ENCODE measurements at regions not wholly inside any gene's neighbourhood (a gene's known extent, or its start where the extent isn't known, plus 50 kb on each side); places are given as distances from the start of the nearest gene placed in this dataset.
"Not testable (repeated sequence)": the region's sequence is repeated elsewhere in the genome, so short reads cannot be mapped to it uniquely, and the experiment has no call there.

DNA sequence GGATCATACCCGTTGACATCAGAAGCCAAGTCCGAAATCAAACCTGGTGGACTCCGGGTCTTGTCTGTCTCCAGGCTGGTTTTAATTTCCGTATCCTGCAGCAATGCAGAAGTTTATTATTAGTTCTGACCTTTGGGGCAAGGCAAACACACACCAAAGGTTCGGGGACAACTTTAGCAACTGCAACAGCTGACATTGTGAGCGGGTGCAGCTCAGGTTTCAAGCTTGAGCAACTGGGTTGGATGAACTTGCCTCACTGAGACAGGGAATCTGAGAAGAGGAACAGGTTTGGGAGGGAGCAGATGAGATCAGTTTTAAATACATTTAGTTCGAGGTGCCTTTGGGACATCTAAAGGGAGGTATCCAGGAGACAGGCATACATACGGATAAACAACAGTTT lies 110.7 kb downstream of the GNL3L start:
- intact Hi-C loops (cut with DNase I, micrococcal nuclease), result no loop called here
- H3K9me3 ChIP-seq, result no peaks in the 10 kb centered on the region
- ATAC-seq (no peak), DNase-seq (no peak)
- no peak overlapping the region for H3K4me3 ChIP-seq
- peaks cover 3% of the 10 kb centered on the region for H3K4me1 ChIP-seq (ENCODE audit: low read depth)
- no peaks in the 10 kb centered on the region for H3K36me3 ChIP-seq (ENCODE audit: low read depth)
- TF ChIP-seq, protein P1, sequence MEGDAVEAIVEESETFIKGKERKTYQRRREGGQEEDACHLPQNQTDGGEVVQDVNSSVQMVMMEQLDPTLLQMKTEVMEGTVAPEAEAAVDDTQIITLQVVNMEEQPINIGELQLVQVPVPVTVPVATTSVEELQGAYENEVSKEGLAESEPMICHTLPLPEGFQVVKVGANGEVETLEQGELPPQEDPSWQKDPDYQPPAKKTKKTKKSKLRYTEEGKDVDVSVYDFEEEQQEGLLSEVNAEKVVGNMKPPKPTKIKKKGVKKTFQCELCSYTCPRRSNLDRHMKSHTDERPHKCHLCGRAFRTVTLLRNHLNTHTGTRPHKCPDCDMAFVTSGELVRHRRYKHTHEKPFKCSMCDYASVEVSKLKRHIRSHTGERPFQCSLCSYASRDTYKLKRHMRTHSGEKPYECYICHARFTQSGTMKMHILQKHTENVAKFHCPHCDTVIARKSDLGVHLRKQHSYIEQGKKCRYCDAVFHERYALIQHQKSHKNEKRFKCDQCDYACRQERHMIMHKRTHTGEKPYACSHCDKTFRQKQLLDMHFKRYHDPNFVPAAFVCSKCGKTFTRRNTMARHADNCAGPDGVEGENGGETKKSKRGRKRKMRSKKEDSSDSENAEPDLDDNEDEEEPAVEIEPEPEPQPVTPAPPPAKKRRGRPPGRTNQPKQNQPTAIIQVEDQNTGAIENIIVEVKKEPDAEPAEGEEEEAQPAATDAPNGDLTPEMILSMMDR (IDR thresholded peaks at IDR 0.05), result no peak

DNA sequence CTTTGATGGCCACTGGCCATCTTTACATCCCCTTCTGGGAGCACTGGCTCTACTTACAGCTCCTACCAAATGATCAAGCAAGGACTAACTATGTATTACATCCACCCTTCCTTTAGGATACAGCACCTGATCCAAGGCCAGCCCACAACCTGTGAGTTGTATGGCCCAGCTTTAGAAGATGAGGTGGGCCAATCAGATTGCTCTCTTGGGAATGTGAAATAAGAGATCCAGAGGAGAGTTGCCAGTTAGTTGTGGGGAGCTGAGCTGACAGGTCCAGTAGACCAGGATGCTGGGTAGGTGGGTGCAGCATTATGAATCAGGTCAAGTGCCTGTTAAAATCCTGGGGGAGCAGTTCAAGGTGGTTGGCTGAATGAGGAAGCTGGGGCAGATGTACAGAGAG lies 111.5 kb downstream of the GNL3L start:
- DNase-seq (no peak), ATAC-seq (no peak)
- Histone ChIP-seq H3K4me3 (no peak overlapping the region), H3K36me3 (ENCODE audit: low read depth) (no peaks in the 10 kb centered on the region), H3K4me1 (ENCODE audit: low read depth) (peaks cover 3% of the 10 kb centered on the region), H3K9me3 (no peaks in the 10 kb centered on the region)
- intact Hi-C loops (cut with DNase I, micrococcal nuclease), result no loop called here
- TF ChIP-seq, protein P1 (IDR thresholded peaks at IDR 0.05), result no peak

DNA sequence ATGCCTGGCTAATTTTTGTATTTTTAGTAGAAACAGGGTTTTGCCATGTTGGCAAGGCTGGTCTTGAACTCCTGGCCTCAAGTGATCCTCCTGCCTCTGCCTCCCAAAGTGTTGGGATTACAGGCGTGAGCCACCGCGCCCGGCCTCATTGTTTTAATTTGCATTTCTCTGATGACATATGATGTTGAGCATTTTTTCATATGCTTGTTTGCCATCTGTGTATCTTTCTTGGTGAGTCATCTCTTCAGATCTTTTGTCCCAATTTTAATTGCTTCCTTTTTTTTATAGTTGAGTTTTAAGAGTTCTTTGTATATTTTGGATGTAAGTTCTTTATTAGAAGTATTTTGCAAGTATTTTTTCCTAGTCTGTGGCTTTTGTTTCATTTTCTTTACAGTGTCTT lies 117.6 kb downstream of the GNL3L start:
- DNase-seq; H3K4me1 ChIP-seq (ENCODE audit: low read depth); H3K36me3 ChIP-seq (ENCODE audit: low read depth); H3K4me3 ChIP-seq; intact Hi-C loops (cut with DNase I, micrococcal nuclease); ATAC-seq; H3K9me3 ChIP-seq: not testable (repeated sequence)

DNA sequence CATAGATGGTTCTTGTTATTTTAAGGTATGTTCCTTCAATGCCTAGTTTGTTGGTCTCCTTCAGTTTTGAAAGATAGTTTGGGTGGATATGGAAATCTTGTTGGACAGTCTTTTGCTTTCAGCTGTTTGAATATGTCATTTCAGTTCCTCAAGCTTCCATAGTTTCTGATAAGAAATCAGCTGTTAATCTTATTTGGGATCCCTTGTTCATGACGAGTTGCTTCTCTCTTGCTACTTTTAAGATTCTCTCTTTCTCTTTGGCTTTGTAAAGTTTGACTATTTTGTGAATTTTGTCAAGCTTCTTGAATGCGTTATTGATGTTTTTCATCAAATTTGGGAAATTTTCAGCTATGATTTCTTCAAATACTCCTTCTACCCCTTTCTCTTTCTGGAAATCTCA lies 129.5 kb downstream of the GNL3L start:
- no peaks in the 10 kb centered on the region for H3K4me1 ChIP-seq (ENCODE audit: low read depth)
- intact Hi-C loops (cut with DNase I, micrococcal nuclease), result no loop called here

DNA sequence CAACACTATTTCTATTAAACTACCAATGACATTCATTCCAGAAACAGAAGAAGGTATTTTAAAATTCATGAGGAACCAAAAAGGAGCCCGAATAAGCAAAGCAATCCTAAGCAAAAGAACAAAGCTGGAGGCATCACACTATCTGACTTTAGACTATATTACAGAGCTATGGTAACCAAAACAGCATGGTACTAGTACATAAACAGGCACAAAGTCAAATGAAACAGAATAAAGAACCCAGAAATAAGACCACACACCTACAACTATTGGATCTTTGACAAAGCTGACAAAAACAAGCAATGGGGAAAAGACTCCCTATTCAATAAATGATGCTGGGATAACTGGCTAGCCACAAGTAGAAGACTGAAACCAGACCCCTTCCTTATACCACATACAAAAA lies 122.3 kb downstream of the ITIH6 start:
- DNase-seq, result no peak
- H3K36me3 ChIP-seq (ENCODE audit: low read depth), result no peaks in the 10 kb centered on the region
- H3K4me1 ChIP-seq (ENCODE audit: low read depth), result no peaks in the 10 kb centered on the region
- no peak overlapping the region for H3K4me3 ChIP-seq
- H3K9me3 ChIP-seq, result no peaks in the 10 kb centered on the region
- intact Hi-C loops (cut with DNase I, micrococcal nuclease), result no loop called here
- ATAC-seq, result no peak
- TF ChIP-seq, protein P1 (IDR thresholded peaks at IDR 0.05), result no peak

More for the DNA sequence above, 129.5 kb downstream of the GNL3L start:
- H3K36me3 ChIP-seq (ENCODE audit: low read depth), result no peaks in the 10 kb centered on the region
- DNase-seq (no peak), ATAC-seq (no peak)
- TF ChIP-seq, protein P1 (IDR thresholded peaks at IDR 0.05), result no peak
- H3K4me3 ChIP-seq, result no peak overlapping the region
- no peaks in the 10 kb centered on the region for H3K9me3 ChIP-seq

DNA sequence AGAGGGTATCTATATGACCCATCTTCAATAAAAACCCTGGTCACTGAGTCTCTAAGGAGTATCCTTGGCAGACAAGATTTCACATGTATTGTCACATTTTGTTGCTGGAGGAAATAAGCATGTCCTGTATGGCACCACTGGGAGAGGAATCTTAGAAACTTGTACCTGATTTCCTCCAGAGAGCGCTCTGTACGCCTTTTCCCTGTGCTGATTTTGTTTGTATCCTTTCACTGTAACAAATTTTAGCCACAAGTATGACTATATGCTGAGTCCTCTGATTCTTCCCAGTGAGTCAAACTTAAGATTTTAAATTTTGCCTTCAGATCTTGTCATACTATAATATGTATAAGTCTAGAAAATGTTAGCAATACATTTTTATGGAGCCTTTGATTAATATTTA lies 102.8 kb downstream of the ITIH6 start:
- TF ChIP-seq, protein P1 (IDR thresholded peaks at IDR 0.05), result no peak
- Histone ChIP-seq H3K4me1 (ENCODE audit: low read depth) (no peaks in the 10 kb centered on the region), H3K9me3 (no peaks in the 10 kb centered on the region), H3K4me3 (no peak overlapping the region), H3K36me3 (ENCODE audit: low read depth) (no peaks in the 10 kb centered on the region)
- ATAC-seq, result no peak
- DNase-seq, result no peak
- intact Hi-C loops (cut with DNase I, micrococcal nuclease), result no loop called here

All from mucosa of descending colon (tissue), 3 donors.